H9 (cell line): ENCODE measurements at regions not wholly inside any gene's neighbourhood (a gene's known extent, or its start where the extent isn't known, plus 50 kb on each side); places are given as distances from the start of the nearest gene placed in this dataset.

Source experiments
- DNase-seq: peaks from one replicate; pipeline ENCODE4 v3.0.0-alpha.2; 2017
- H2AFZ ChIP-seq: one replicate; pipeline ENCODE4 v1.6.1; 2013; ENCODE audit warnings: mild to moderate bottlenecking, low read length, control low read depth, moderate library complexity
- H2AK5ac ChIP-seq: 2 replicates; pipeline ENCODE4 v1.6.1; 2013; ENCODE audit warnings: low read length, control low read depth, mixed read lengths; ENCODE audit not compliant: insufficient read length
- H2BK120ac ChIP-seq: one replicate; pipeline ENCODE4 v1.6.1; 2013; ENCODE audit warnings: low read depth, mild to moderate bottlenecking, low read length, control low read depth, inconsistent platforms; ENCODE audit not compliant: poor library complexity, severe bottlenecking
- H2BK12ac ChIP-seq: 2 replicates; pipeline ENCODE4 v1.6.1; 2013; ENCODE audit warnings: low read length, control low read depth, mixed read lengths, low read depth; ENCODE audit not compliant: insufficient read length
- H2BK15ac ChIP-seq: 2 replicates; pipeline ENCODE4 v1.6.1; 2013; ENCODE audit warnings: low read depth, low read length, control low read depth
- H2BK20ac ChIP-seq: one replicate; pipeline ENCODE4 v1.6.1; 2013; ENCODE audit warnings: low read depth, mild to moderate bottlenecking, low read length, control low read depth, inconsistent platforms; ENCODE audit not compliant: poor library complexity, severe bottlenecking
- H2BK5ac ChIP-seq: 2 replicates; pipeline ENCODE4 v1.6.1; 2013; ENCODE audit warnings: low read length, control low read depth, mixed read lengths; ENCODE audit not compliant: insufficient read length
- H3K14ac ChIP-seq: 2 replicates; pipeline ENCODE4 v1.6.1; 2013; ENCODE audit warnings: low read length, control low read depth; ENCODE audit not compliant: insufficient read depth
- H3K18ac ChIP-seq: 2 replicates; pipeline ENCODE4 v1.6.1; 2013; ENCODE audit warnings: low read depth, mild to moderate bottlenecking, mixed read lengths, low read length, control low read depth; ENCODE audit not compliant: insufficient read length
- H3K23ac ChIP-seq: 2 replicates; pipeline ENCODE4 v1.6.1; 2013; ENCODE audit warnings: low read length, control low read depth, mixed read lengths, low read depth; ENCODE audit not compliant: insufficient read length
- H3K23me2 ChIP-seq: 2 replicates; pipeline ENCODE4 v1.6.1; 2013; ENCODE audit warnings: low read depth, mild to moderate bottlenecking, mixed read lengths, low read length, control low read depth; ENCODE audit not compliant: insufficient read length, poor library complexity, severe bottlenecking
- H3K27ac ChIP-seq: 2 replicates; pipeline ENCODE4 v1.5.1; 2013; ENCODE audit warnings: low read length, control low read depth, mixed read lengths, low read depth; ENCODE audit not compliant: insufficient read length
- H3K27me3 ChIP-seq: 2 replicates; pipeline ENCODE4 v1.6.1; 2013; ENCODE audit warnings: low read length, control low read depth, inconsistent platforms; ENCODE audit not compliant: insufficient read depth
- H3K4ac ChIP-seq: 2 replicates; pipeline ENCODE4 v1.6.1; 2013; ENCODE audit warnings: low read depth, mild to moderate bottlenecking, control low read depth, inconsistent platforms, low read length, moderate library complexity
- H3K4me1 ChIP-seq: 2 replicates; pipeline ENCODE4 v1.6.1; 2013; ENCODE audit warnings: low read length, control low read depth, inconsistent platforms; ENCODE audit not compliant: insufficient read depth
- H3K4me2 ChIP-seq: 2 replicates; pipeline ENCODE4 v1.6.1; 2013; ENCODE audit warnings: low read length, control low read depth, mixed read lengths; ENCODE audit not compliant: insufficient read length, insufficient read depth
- H3K56ac ChIP-seq: 2 replicates; pipeline ENCODE4 v1.6.1; 2013; ENCODE audit warnings: low read depth, mild to moderate bottlenecking, mixed read lengths, low read length, control low read depth; ENCODE audit not compliant: insufficient read length
- H3K79me1 ChIP-seq: 2 replicates; pipeline ENCODE4 v1.6.1; 2013; ENCODE audit warnings: low read depth, mild to moderate bottlenecking, moderate library complexity, low read length, control low read depth, inconsistent platforms; ENCODE audit not compliant: insufficient read depth, poor library complexity, severe bottlenecking
- H3K79me2 ChIP-seq: 2 replicates; pipeline ENCODE4 v1.6.1; 2013; ENCODE audit warnings: low read length, control low read depth, inconsistent platforms; ENCODE audit not compliant: insufficient read depth
- H3K9ac ChIP-seq: 2 replicates; pipeline ENCODE4 v1.6.1; 2013; ENCODE audit warnings: low read length, control low read depth, mixed read lengths; ENCODE audit not compliant: insufficient read length; ENCODE audit errors: extremely low read depth
- H3K9me3 ChIP-seq: one replicate; pipeline ENCODE4 v1.6.1; 2013; ENCODE audit warnings: low read depth, low read length, inconsistent platforms; ENCODE audit not compliant: control insufficient read depth
- H3T11ph ChIP-seq: one replicate; pipeline ENCODE4 v1.6.1; 2013; ENCODE audit warnings: mild to moderate bottlenecking, low read length, control low read depth, inconsistent platforms
- H4K20me1 ChIP-seq: one replicate; pipeline ENCODE4 v1.6.1; 2013; ENCODE audit not compliant: control insufficient read depth, insufficient read length, insufficient read depth
- H4K5ac ChIP-seq: 2 replicates; pipeline ENCODE4 v1.6.1; 2013; ENCODE audit warnings: low read depth, mild to moderate bottlenecking, mixed read lengths, low read length, control low read depth; ENCODE audit not compliant: insufficient read length
- H4K8ac ChIP-seq: replicated peaks from 2 replicates; pipeline ENCODE4 v1.6.1; 2013; ENCODE audit warnings: low read length, control low read depth, mixed read lengths, low read depth; ENCODE audit not compliant: insufficient read length
- H4K91ac ChIP-seq: 2 replicates; pipeline ENCODE4 v1.6.1; 2013; ENCODE audit warnings: low read depth, mild to moderate bottlenecking, moderate library complexity, mixed read lengths, low read length, control low read depth; ENCODE audit not compliant: insufficient read length
- H3K27ac Mint-ChIP-seq, 3 experiments: 2 replicates in 2 of 3; 3 replicates in 1 of 3; pipeline ENCODE4 v1.8.0; 2020 to 2021; ENCODE audit warnings: mixed read lengths in 3 of 3, mild to moderate bottlenecking in 1 of 3, moderate library complexity in 1 of 3
- H3K27me3 Mint-ChIP-seq: 2 replicates; pipeline ENCODE4 v1.8.0; 2021; ENCODE audit warnings: low read depth, mild to moderate bottlenecking, moderate library complexity, mixed read lengths
- H3K36me3 Mint-ChIP-seq, 3 experiments: 2 replicates in 2 of 3; 3 replicates in 1 of 3; pipeline ENCODE4 v1.8.0; 2020 to 2021; ENCODE audit warnings: low read depth in 3 of 3, mixed read lengths in 3 of 3; ENCODE audit not compliant: insufficient read depth in 1 of 3
- H3K4me1 Mint-ChIP-seq, 2 experiments: 2 replicates each; pipeline ENCODE4 v1.8.0; 2020; ENCODE audit warnings: mixed read lengths in 2 of 2
- H3K4me3 Mint-ChIP-seq, 2 experiments: 2 replicates in 1 of 2; 3 replicates in 1 of 2; pipeline ENCODE4 v1.8.0; 2020 to 2021; ENCODE audit warnings: mild to moderate bottlenecking in 2 of 2, mixed read lengths in 2 of 2, moderate library complexity in 1 of 2
- H3K9me3 Mint-ChIP-seq, 2 experiments: 2 replicates in 1 of 2; 3 replicates in 1 of 2; pipeline ENCODE4 v1.8.0; 2020; ENCODE audit warnings: mild to moderate bottlenecking in 2 of 2, mixed read lengths in 2 of 2, moderate library complexity in 1 of 2
- WGBS: extraction: QIAGEN DNeasy Blood & Tissue Kit; methylation state at CpG from one replicate; pipeline ENCODE4 v1.1.7; 2013; ENCODE audit warnings: missing lambda C conversion rate, low lambda C conversion rate, mixed read lengths; ENCODE audit not compliant: insufficient read length; ENCODE audit errors: extremely low coverage; 5-methylcytosine and 5-hydroxymethylcytosine counted together
- TF ChIP-seq, protein P1 (sequence below): fragments of 200-600 bp; sonication (generic); conservative IDR thresholded peaks from 3 replicates; pipeline ENCODE4 v1.8.0; 2021; ENCODE audit warnings: antibody characterized with exemption, mild to moderate bottlenecking

DNA sequence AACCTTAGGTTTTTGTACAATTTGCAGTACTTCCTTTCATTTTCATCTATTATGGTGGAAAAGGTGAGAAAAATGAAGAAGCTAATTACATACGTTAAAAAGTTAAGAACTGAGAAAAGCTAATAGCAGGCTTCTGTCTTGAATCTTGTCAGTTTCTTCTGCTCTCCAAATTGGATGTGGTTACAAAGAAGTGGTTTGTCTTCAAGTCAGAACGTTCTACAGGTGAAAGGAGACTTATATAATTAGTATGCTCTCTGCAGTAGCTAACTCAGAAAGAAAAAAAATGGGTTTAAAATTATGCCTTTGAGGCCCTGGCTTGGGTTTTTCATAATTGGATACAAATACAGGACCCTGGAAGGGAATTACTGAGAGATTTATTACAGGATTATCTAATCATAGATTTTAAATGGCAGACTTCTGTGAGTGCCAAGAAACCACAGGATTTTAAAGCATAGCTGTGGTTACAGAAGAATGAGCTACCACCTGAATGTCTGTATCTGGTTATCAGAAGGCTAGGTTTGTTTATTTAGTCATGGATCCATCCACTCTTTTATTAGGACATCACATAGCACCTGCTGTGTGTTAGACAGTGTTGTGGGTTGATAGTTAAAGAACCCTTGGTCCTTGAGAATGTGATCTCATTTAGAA, 528.1 kb upstream of the MCTP2 start:
- Histone ChIP-seq H2BK5ac (no peak overlapping the region), H2BK12ac (no peak overlapping the region), H3K79me1 (no peaks in the 10 kb centered on the region), H3K79me2 (no peaks in the 10 kb centered on the region), H3K56ac (no peak overlapping the region), H2BK15ac (no peak overlapping the region), H4K8ac (no peak overlapping the region), H4K91ac (no peak overlapping the region), H3K23me2 (no peaks in the 10 kb centered on the region), H3T11ph (no peak overlapping the region), H2AFZ (no peak overlapping the region), H2AK5ac (no peak overlapping the region), H3K27ac (no peak overlapping the region), H3K27me3 (no peaks in the 10 kb centered on the region), H4K5ac (no peak overlapping the region), H2BK120ac (no peak overlapping the region), H3K18ac (no peak overlapping the region), H4K20me1 (no peaks in the 10 kb centered on the region), H3K4me2 (no peak overlapping the region), H3K9ac (no peak overlapping the region), H2BK20ac (no peak overlapping the region), H3K9me3 (no peaks in the 10 kb centered on the region), H3K4me1 (no peaks in the 10 kb centered on the region), H3K23ac (no peak overlapping the region), H3K4ac (no peak overlapping the region), H3K14ac (no peak overlapping the region)
- no peak for DNase-seq
- Mint-ChIP-seq H3K9me3 (peaks cover 4 to 8% of the 10 kb centered on the region in 2 experiments; a peak in 4 of 5 replicates), H3K4me3 (no peak overlapping the region), H3K27ac (no peak overlapping the region), H3K36me3 (peaks cover 0 to 9% (median 0%) of the 10 kb centered on the region in 3 experiments; a peak in 3 of 7 replicates), H3K27me3 (no peaks in the 10 kb centered on the region; the same call in 1 of the 2 replicates), H3K4me1 (no peaks in the 10 kb centered on the region)
- TF ChIP-seq, protein P1, sequence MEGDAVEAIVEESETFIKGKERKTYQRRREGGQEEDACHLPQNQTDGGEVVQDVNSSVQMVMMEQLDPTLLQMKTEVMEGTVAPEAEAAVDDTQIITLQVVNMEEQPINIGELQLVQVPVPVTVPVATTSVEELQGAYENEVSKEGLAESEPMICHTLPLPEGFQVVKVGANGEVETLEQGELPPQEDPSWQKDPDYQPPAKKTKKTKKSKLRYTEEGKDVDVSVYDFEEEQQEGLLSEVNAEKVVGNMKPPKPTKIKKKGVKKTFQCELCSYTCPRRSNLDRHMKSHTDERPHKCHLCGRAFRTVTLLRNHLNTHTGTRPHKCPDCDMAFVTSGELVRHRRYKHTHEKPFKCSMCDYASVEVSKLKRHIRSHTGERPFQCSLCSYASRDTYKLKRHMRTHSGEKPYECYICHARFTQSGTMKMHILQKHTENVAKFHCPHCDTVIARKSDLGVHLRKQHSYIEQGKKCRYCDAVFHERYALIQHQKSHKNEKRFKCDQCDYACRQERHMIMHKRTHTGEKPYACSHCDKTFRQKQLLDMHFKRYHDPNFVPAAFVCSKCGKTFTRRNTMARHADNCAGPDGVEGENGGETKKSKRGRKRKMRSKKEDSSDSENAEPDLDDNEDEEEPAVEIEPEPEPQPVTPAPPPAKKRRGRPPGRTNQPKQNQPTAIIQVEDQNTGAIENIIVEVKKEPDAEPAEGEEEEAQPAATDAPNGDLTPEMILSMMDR: no peak
- no CpG with 5 or more reads among the region's 2 CpGs for WGBS
